A673 (cell line): ENCODE measurements at regions not wholly inside any gene's neighbourhood (a gene's known extent, or its start where the extent isn't known, plus 50 kb on each side); places are given as distances from the start of the nearest gene placed in this dataset.

Source experiments
- BruUV-seq: library from RNA; stranded (reverse); fragments of 400-500 nt; replicated peaks from 2 replicates; lab custom pipeline; 2021; lab: Mats Ljungman, UMichigan
- CTCF ChIA-PET: fragments of 300-600 bp; sonication (Branson Sonifier 250); formaldehyde crosslinking; loops from one replicate; lab custom pipeline; 2022; ENCODE audit warnings: antibody characterized with exemption; lab: Charles Lee
- POLR2A ChIA-PET: fragments of 300-600 bp; sonication (Branson Sonifier 250); formaldehyde crosslinking; loops from one replicate; lab custom pipeline; 2022; ENCODE audit warnings: antibody characterized with exemption; ENCODE audit not compliant: low non-redundant PET; lab: Charles Lee
- DNase-seq: peaks from one replicate; pipeline ENCODE4 v3.0.0-alpha.2; 2015; ENCODE audit warnings: low spot score
- H3K27ac ChIP-seq: fragments of 200-600 bp; sonication (generic); 2 replicates; pipeline ENCODE4 v1.5.1; 2016; ENCODE audit warnings: mixed run types, low read depth, mild to moderate bottlenecking, mixed read lengths, antibody characterized with exemption, low read length; ENCODE audit not compliant: poor library complexity, severe bottlenecking
- H3K27me3 ChIP-seq: fragments of 200-600 bp; sonication (generic); replicated peaks from 2 replicates; pipeline ENCODE4 v1.6.1; 2017; ENCODE audit warnings: mixed run types, low read depth, mild to moderate bottlenecking, mixed read lengths, antibody characterized with exemption, low read length; ENCODE audit not compliant: insufficient read depth, poor library complexity
- H3K36me3 ChIP-seq: fragments of 200-600 bp; sonication (generic); 2 replicates; pipeline ENCODE4 v1.6.1; 2016; ENCODE audit warnings: mixed run types, mild to moderate bottlenecking, mixed read lengths, antibody characterized with exemption, low read length; ENCODE audit not compliant: insufficient read depth, poor library complexity, severe bottlenecking
- H3K4me1 ChIP-seq: fragments of 200-600 bp; sonication (generic); 2 replicates; pipeline ENCODE4 v1.6.1; 2017; ENCODE audit warnings: mixed run types, mild to moderate bottlenecking, mixed read lengths, antibody characterized with exemption, low read length; ENCODE audit not compliant: insufficient read depth, poor library complexity, severe bottlenecking
- H3K4me3 ChIP-seq: fragments of 200-600 bp; sonication (generic); 2 replicates; pipeline ENCODE4 v1.5.1; 2016; ENCODE audit warnings: low read depth, mixed run types, mild to moderate bottlenecking, mixed read lengths, low read length; ENCODE audit not compliant: poor library complexity, severe bottlenecking
- H3K9me3 ChIP-seq: fragments of 200-600 bp; sonication (generic); 2 replicates; pipeline ENCODE4 v1.6.1; 2016; ENCODE audit warnings: mixed run types, low read depth, mild to moderate bottlenecking, mixed read lengths, antibody characterized with exemption, low read length; ENCODE audit not compliant: poor library complexity, severe bottlenecking
- EZH2 ChIP-seq: fragments of 200-600 bp; sonication (generic); IDR thresholded peaks from 2 replicates; pipeline ENCODE4 v1.6.1; 2017; ENCODE audit warnings: borderline replicate concordance, low read depth, mild to moderate bottlenecking, mixed read lengths, antibody characterized with exemption, low read length; ENCODE audit not compliant: poor library complexity, severe bottlenecking
- intact Hi-C: fragments of 100-400 bp; cut with micrococcal nuclease; formaldehyde crosslinking; loops from one replicate; pipeline ENCODE4 v1.10.0; 2022; ENCODE audit not compliant: unreplicated experiment
- TF ChIP-seq, protein P1 (sequence below): fragments of 300-800, 200-600 bp; sonication (generic); conservative IDR thresholded peaks from 2 replicates; pipeline ENCODE4 v1.5.1; 2017; ENCODE audit warnings: low read depth, mild to moderate bottlenecking, antibody characterized with exemption, low read length, moderate library complexity, mixed read lengths

DNA sequence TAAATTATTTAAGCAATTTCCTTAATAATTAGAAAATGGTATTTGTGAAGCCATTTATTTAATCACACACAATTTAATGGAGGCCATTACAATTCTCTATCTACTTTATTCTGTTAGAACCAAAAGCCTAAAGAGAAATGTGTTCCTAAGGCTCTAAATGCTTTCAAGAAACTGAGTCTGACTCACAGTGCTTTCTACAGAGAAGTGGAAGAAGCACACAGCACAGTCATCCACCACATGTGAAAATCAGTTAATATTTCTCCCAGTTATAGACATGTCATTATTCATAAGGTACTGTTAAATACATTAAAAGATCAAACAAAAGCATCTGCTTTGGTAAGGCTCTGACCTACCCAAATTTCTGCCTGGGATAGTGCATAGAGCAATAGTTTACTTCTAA lies 214.4 kb downstream of the ALDH8A1 start:
- BruUV-seq: no TSS peak
- POLR2A ChIA-PET: no interaction called here

DNA sequence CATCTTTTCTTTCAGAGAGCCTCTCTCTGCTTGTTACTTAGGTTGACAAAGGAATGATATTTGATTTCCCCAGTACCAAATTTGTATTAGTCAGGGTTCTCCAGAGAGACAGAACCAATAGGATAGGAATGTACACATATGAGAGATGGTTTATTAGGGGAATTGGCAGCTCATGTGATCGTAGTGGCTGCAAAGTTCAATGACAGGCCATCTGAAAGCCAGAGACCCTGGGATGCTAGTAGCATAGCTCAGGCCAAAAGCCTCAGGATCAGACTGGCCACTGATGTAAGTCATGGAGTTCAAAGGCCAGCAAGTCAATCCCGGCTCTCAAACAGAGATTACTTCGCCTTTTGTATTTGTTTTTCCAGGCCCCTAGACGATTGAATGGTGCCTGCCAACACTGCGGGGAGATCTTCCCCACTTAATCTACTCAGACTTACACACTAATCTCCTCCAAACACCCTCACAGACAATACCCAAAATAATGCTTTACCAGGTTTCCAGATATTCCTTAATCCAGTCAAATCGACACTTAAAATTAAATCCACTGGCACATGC lies 215.5 kb downstream of the ALDH8A1 start:
- H3K4me3 ChIP-seq: no peak overlapping the region
- no peaks in the 10 kb centered on the region for H3K4me1 ChIP-seq
- ChIA-PET POLR2A (no interaction called here), CTCF (no interaction called here)
- H3K27me3 ChIP-seq: no peaks in the 10 kb centered on the region
- no TSS peak for BruUV-seq
- H3K9me3 ChIP-seq: no peaks in the 10 kb centered on the region
- DNase-seq: no peak
- H3K27ac ChIP-seq: no peak overlapping the region
- no peak for TF ChIP-seq EZH2
- TF ChIP-seq, protein P1, sequence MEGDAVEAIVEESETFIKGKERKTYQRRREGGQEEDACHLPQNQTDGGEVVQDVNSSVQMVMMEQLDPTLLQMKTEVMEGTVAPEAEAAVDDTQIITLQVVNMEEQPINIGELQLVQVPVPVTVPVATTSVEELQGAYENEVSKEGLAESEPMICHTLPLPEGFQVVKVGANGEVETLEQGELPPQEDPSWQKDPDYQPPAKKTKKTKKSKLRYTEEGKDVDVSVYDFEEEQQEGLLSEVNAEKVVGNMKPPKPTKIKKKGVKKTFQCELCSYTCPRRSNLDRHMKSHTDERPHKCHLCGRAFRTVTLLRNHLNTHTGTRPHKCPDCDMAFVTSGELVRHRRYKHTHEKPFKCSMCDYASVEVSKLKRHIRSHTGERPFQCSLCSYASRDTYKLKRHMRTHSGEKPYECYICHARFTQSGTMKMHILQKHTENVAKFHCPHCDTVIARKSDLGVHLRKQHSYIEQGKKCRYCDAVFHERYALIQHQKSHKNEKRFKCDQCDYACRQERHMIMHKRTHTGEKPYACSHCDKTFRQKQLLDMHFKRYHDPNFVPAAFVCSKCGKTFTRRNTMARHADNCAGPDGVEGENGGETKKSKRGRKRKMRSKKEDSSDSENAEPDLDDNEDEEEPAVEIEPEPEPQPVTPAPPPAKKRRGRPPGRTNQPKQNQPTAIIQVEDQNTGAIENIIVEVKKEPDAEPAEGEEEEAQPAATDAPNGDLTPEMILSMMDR: no peak
- H3K36me3 ChIP-seq: no peaks in the 10 kb centered on the region
- intact Hi-C loops: no loop called here

More for the DNA sequence above, 214.4 kb downstream of the ALDH8A1 start:
- no peak overlapping the region for H3K4me3 ChIP-seq
- no peaks in the 10 kb centered on the region for H3K27me3 ChIP-seq
- no peak for DNase-seq
- H3K4me1 ChIP-seq: peaks cover 9% of the 10 kb centered on the region
- CTCF ChIA-PET: no interaction called here
- H3K36me3 ChIP-seq: no peaks in the 10 kb centered on the region
- H3K27ac ChIP-seq: no peak overlapping the region
- H3K9me3 ChIP-seq: no peaks in the 10 kb centered on the region
- no peak for TF ChIP-seq EZH2
- TF ChIP-seq, protein P1: no peak
- intact Hi-C loops: no loop called here

DNA sequence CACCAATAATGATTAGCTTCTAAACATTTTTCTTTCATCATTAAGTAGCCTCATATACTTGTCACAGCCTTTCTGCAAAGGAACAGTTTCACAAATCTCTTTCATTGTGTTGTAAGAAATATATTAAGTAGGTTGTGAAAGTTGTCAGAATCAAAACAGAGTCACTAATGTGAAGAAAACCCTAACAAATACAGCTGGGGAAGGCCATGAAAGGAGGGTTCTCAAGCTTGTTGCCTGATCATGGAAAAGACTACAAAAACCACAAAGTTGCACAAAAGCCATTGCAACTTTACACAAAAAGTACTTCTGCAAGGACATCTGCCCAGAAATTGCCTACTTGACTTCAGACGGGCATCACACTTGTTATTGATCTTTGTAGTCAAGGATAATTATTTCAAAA lies 216.1 kb downstream of the ALDH8A1 start:
- Histone ChIP-seq H3K4me3 (no peak overlapping the region), H3K27ac (no peak overlapping the region), H3K4me1 (no peaks in the 10 kb centered on the region), H3K27me3 (no peaks in the 10 kb centered on the region), H3K9me3 (no peaks in the 10 kb centered on the region), H3K36me3 (no peaks in the 10 kb centered on the region)
- DNase-seq: no peak
- intact Hi-C loops: no loop called here
- ChIA-PET CTCF (no interaction called here), POLR2A (no interaction called here)
- no TSS peak for BruUV-seq
- TF ChIP-seq, protein P1: no peak
- TF ChIP-seq EZH2: no peak
